Smooth muscle cell (in vitro differentiated cells): ENCODE measurements at regions not wholly inside any gene's neighbourhood (a gene's known extent, or its start where the extent isn't known, plus 50 kb on each side); places are given as distances from the start of the nearest gene placed in this dataset.

Source experiments
- DNase-seq: peaks from one replicate; lab custom pipeline; 2025; ENCODE audit not compliant: unreplicated experiment; lab: John Stamatoyannopoulos, UW
- H2AFZ ChIP-seq: fragments of 200-600 bp; sonication (generic); 2 replicates; pipeline ENCODE4 v1.6.0; 2016; ENCODE audit warnings: antibody characterized with exemption, low read depth, mild to moderate bottlenecking
- H3F3A ChIP-seq: fragments of 200-600 bp; sonication (generic); 2 replicates; pipeline ENCODE4 v1.6.0; 2017; ENCODE audit warnings: antibody characterized with exemption, low read depth
- H3K27ac ChIP-seq: fragments of 200-600 bp; sonication (generic); 2 replicates; pipeline ENCODE4 v1.5.1; 2016; ENCODE audit warnings: low read depth, mild to moderate bottlenecking
- H3K27me3 ChIP-seq: fragments of 200-600 bp; sonication (generic); 2 replicates; pipeline ENCODE4 v1.6.1; 2016; ENCODE audit warnings: low read depth, mild to moderate bottlenecking
- H3K36me3 ChIP-seq: fragments of 200-600 bp; sonication (generic); 2 replicates; pipeline ENCODE4 v1.5.1; 2016; ENCODE audit warnings: low read depth
- H3K4me1 ChIP-seq: fragments of 200-600 bp; sonication (generic); 2 replicates; pipeline ENCODE4 v1.5.1; 2016; ENCODE audit warnings: low read depth
- H3K4me2 ChIP-seq: fragments of 200-600 bp; sonication (generic); 2 replicates; pipeline ENCODE4 v1.6.0; 2016; ENCODE audit warnings: mild to moderate bottlenecking
- H3K4me3 ChIP-seq: fragments of 200-600 bp; sonication (generic); 2 replicates; pipeline ENCODE4 v1.5.1; 2016; ENCODE audit warnings: mild to moderate bottlenecking
- H3K79me2 ChIP-seq: fragments of 200-600 bp; sonication (generic); 2 replicates; pipeline ENCODE4 v1.6.0; 2016; ENCODE audit warnings: low read depth, mild to moderate bottlenecking
- H3K9ac ChIP-seq: fragments of 200-600 bp; sonication (generic); 2 replicates; pipeline ENCODE4 v1.6.0; 2016; ENCODE audit warnings: low read depth
- H3K9me3 ChIP-seq: fragments of 200-600 bp; sonication (generic); replicated peaks from 2 replicates; pipeline ENCODE4 v1.5.1; 2016; ENCODE audit warnings: low read depth
- H4K20me1 ChIP-seq: fragments of 200-600 bp; sonication (generic); 2 replicates; pipeline ENCODE4 v1.6.0; 2016; ENCODE audit warnings: low read depth
- CTCF ChIP-seq: fragments of 200-600 bp; sonication (generic); IDR thresholded peaks from 2 replicates; pipeline ENCODE4 v1.5.1; 2017; ENCODE audit warnings: borderline replicate concordance, mild to moderate bottlenecking, antibody characterized with exemption; ENCODE audit not compliant: insufficient read depth, poor library complexity, severe bottlenecking
- WGBS: methylation state at CpG from one replicate; pipeline ENCODE4 v1.1.7; 2016; ENCODE audit warnings: low lambda C conversion rate; 5-methylcytosine and 5-hydroxymethylcytosine counted together

DNA sequence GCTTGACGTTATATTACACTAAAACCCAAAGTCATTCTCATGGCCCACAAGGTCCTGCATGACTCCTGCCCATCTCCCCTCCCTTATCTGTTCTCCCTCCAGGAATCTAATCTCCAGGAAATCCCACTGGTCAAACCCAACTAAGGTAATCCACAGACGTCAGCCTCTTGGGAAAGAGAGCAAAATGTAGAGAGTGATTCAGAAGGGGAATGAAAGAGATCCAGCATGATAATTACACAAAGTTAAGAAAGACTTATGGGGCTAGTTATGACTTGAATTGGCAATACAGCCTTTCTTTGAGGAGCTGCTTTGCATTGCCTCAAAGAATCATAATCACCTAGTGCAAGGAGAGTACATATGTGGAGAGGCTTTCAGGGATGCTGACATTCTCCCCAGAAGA, 137.8 kb upstream of the MYRIP start:
- no peak overlapping the region for H2AFZ ChIP-seq
- no peak for DNase-seq
- 36% methylated on average over 2 of the region's 2 CpGs for WGBS
- H3K4me2 ChIP-seq = no peak overlapping the region
- H3K36me3 ChIP-seq = no peaks in the 10 kb centered on the region
- no peaks in the 10 kb centered on the region for H3K27me3 ChIP-seq
- H3K9ac ChIP-seq = no peak overlapping the region
- H3K79me2 ChIP-seq = no peaks in the 10 kb centered on the region
- H3K9me3 ChIP-seq = no peaks in the 10 kb centered on the region
- no peaks in the 10 kb centered on the region for H4K20me1 ChIP-seq
- no peaks in the 10 kb centered on the region for H3F3A ChIP-seq
- H3K4me1 ChIP-seq = no peaks in the 10 kb centered on the region
- no peak for TF ChIP-seq CTCF
- no peak overlapping the region for H3K4me3 ChIP-seq
- no peak overlapping the region for H3K27ac ChIP-seq

GRCh38 chr3:39705351-39705900, 104.0 kb upstream of the MYRIP start:
- H3K27ac ChIP-seq = no peak overlapping the region
- no peaks in the 10 kb centered on the region for H4K20me1 ChIP-seq
- no peaks in the 10 kb centered on the region for H3K9me3 ChIP-seq
- H3K9ac ChIP-seq = no peak overlapping the region
- no peak overlapping the region for H2AFZ ChIP-seq
- no peaks in the 10 kb centered on the region for H3F3A ChIP-seq
- TF ChIP-seq CTCF = no peak
- H3K4me2 ChIP-seq = no peak overlapping the region
- DNase-seq = no peak
- no peak overlapping the region for H3K4me3 ChIP-seq
- H3K36me3 ChIP-seq = no peaks in the 10 kb centered on the region
- no peaks in the 10 kb centered on the region for H3K79me2 ChIP-seq
- H3K27me3 ChIP-seq = peaks cover 13% of the 10 kb centered on the region
- 94% methylated on average over 1 of the region's 1 CpG for WGBS
- no peaks in the 10 kb centered on the region for H3K4me1 ChIP-seq

GRCh38 chr3:39707314-39707909, 102.0 kb upstream of the MYRIP start:
- no peaks in the 10 kb centered on the region for H3K4me1 ChIP-seq
- no peak for DNase-seq
- no peaks in the 10 kb centered on the region for H3K79me2 ChIP-seq
- H3K9ac ChIP-seq = no peak overlapping the region
- H3K4me2 ChIP-seq = no peak overlapping the region
- H3K36me3 ChIP-seq = no peaks in the 10 kb centered on the region
- no peaks in the 10 kb centered on the region for H3K9me3 ChIP-seq
- no peaks in the 10 kb centered on the region for H4K20me1 ChIP-seq
- peaks cover 13% of the 10 kb centered on the region for H3K27me3 ChIP-seq
- H3K27ac ChIP-seq = no peak overlapping the region
- 22% methylated on average over 5 of the region's 5 CpGs for WGBS
- H3K4me3 ChIP-seq = no peak overlapping the region
- peak; percentile 74 for TF ChIP-seq CTCF
- H3F3A ChIP-seq = no peaks in the 10 kb centered on the region
- no peak overlapping the region for H2AFZ ChIP-seq
